ENCODE measurements at regions not wholly inside any gene's neighbourhood (a gene's known extent, or its start where the extent isn't known, plus 50 kb on each side); places are given as distances from the start of the nearest gene placed in this dataset.
A peak's percentile ranks its signal among the peaks of the same experiment; 100 is the strongest.

GRCh38 chr4:173827707-173828106 is 297.7 kb upstream of the HAND2 start:
- H3K27me3 Mint-ChIP-seq (ENCODE audit: low read depth): peaks cover 5% of the 10 kb centered on the region
- peak; percentile 43; the same call in 2 of the 3 replicates for TF ChIP-seq CTCF (conservative IDR thresholded peaks at IDR 0.05)
- Histone ChIP-seq H4K91ac (ENCODE audit: insufficient read length, low read depth, low read length) (no peak overlapping the region), H2BK15ac (ENCODE audit: low read depth, low read length) (no peak overlapping the region), H3K4me2 (ENCODE audit: insufficient read depth, insufficient read length, low read length) (no peak overlapping the region), H3K18ac (ENCODE audit: insufficient read length, low read depth, low read length) (no peak overlapping the region), H3K79me1 (ENCODE audit: insufficient read depth, low read depth, low read length, poor library complexity, severe bottlenecking) (no peaks in the 10 kb centered on the region), H3K4me1 (ENCODE audit: insufficient read depth, low read length) (no peaks in the 10 kb centered on the region), H3T11ph (ENCODE audit: low read length) (no peak overlapping the region), H2BK120ac (ENCODE audit: low read depth, low read length, poor library complexity, severe bottlenecking) (no peak overlapping the region), H3K23me2 (ENCODE audit: insufficient read length, low read depth, low read length, poor library complexity, severe bottlenecking) (no peaks in the 10 kb centered on the region), H3K23ac (ENCODE audit: insufficient read length, low read depth, low read length) (no peak overlapping the region), H3K27me3 (ENCODE audit: insufficient read depth, low read length) (no peaks in the 10 kb centered on the region), H4K20me1 (ENCODE audit: control insufficient read depth, insufficient read depth, insufficient read length) (no peaks in the 10 kb centered on the region), H3K14ac (ENCODE audit: insufficient read depth, low read length) (no peak overlapping the region), H2AK5ac (ENCODE audit: insufficient read length, low read length) (no peak overlapping the region), H3K27ac (ENCODE audit: insufficient read length, low read depth, low read length) (no peak overlapping the region), H2BK12ac (ENCODE audit: insufficient read length, low read depth, low read length) (no peak overlapping the region), H4K5ac (ENCODE audit: insufficient read length, low read depth, low read length) (no peak overlapping the region), H2AFZ (ENCODE audit: low read length) (no peak overlapping the region), H3K4ac (ENCODE audit: low read depth, low read length) (no peak overlapping the region), H2BK20ac (ENCODE audit: low read depth, low read length, poor library complexity, severe bottlenecking) (no peak overlapping the region), H3K9ac (ENCODE audit: extremely low read depth, insufficient read length, low read length) (no peak overlapping the region), H3K9me3 (ENCODE audit: control insufficient read depth, low read depth, low read length) (no peaks in the 10 kb centered on the region), H4K8ac (replicated peaks; ENCODE audit: insufficient read length, low read depth, low read length) (no peak overlapping the region), H2BK5ac (ENCODE audit: insufficient read length, low read length) (no peak overlapping the region), H3K56ac (ENCODE audit: insufficient read length, low read depth, low read length) (no peak overlapping the region), H3K79me2 (ENCODE audit: insufficient read depth, low read length) (no peaks in the 10 kb centered on the region)
- H3K9me3 Mint-ChIP-seq: no peaks in the 10 kb centered on the region; a peak in 1 of 5 replicates
- DNase-seq: no peak
- WGBS (ENCODE audit: extremely low coverage, insufficient read length, low lambda C conversion rate): no CpG with 5 or more reads among the region's 2 CpGs
- no peaks in the 10 kb centered on the region for H3K4me1 Mint-ChIP-seq
- no peaks in the 10 kb centered on the region for H3K36me3 Mint-ChIP-seq (ENCODE audit: insufficient read depth in 1 of 3, low read depth in 3 of 3)
- H3K4me3 Mint-ChIP-seq: no peak overlapping the region
- no peak overlapping the region for H3K27ac Mint-ChIP-seq
